GM18517 (cell line): ENCODE measurements at regions not wholly inside any gene's neighbourhood (a gene's known extent, or its start where the extent isn't known, plus 50 kb on each side); places are given as distances from the start of the nearest gene placed in this dataset.
"Not testable (repeated sequence)": the region's sequence is repeated elsewhere in the genome, so short reads cannot be mapped to it uniquely, and the experiment has no call there.

Experiments used
- ATAC-seq: cut with Tn5 transposase; IDR thresholded peaks from one replicate; pipeline ENCODE4 v1.9.1; 2021; ENCODE audit warnings: mild to moderate bottlenecking, moderate library complexity; ENCODE audit not compliant: unreplicated experiment

GRCh38 chr15:69876064-69876940, 221.4 kb downstream of the TLE3 start:
- ATAC-seq = no peak

- not testable (repeated sequence) for ATAC-seq
Observed at GRCh38 chr15:69879963-69880362, 217.8 kb downstream of the TLE3 start.

GRCh38 chr15:69880571-69881301, 217.0 kb downstream of the TLE3 start:
- no peak for ATAC-seq

GRCh38 chr15:69881302-69881670, 216.4 kb downstream of the TLE3 start:
- no peak for ATAC-seq

- ATAC-seq = no peak
Observed at GRCh38 chr15:69881766-69882165, 216.0 kb downstream of the TLE3 start.

GRCh38 chr15:69883306-69883705, 214.4 kb downstream of the TLE3 start:
- no peak for ATAC-seq

- ATAC-seq = no peak
Observed at GRCh38 chr15:69885173-69885955, 212.4 kb downstream of the TLE3 start.

GRCh38 chr15:69887009-69887408, 210.7 kb downstream of the TLE3 start:
- no peak for ATAC-seq

- ATAC-seq = no peak
Observed at GRCh38 chr15:69887553-69887952, 210.2 kb downstream of the TLE3 start.

GRCh38 chr15:69888406-69888805, 209.3 kb downstream of the TLE3 start:
- ATAC-seq = no peak

GRCh38 chr15:69891070-69891536, 206.6 kb downstream of the TLE3 start:
- no peak for ATAC-seq

GRCh38 chr15:69891606-69892005, 206.1 kb downstream of the TLE3 start:
- ATAC-seq = no peak

- no peak for ATAC-seq
Observed at GRCh38 chr15:69892351-69892750, 205.4 kb downstream of the TLE3 start.

GRCh38 chr15:69893086-69893485, 204.6 kb downstream of the TLE3 start:
- ATAC-seq = no peak

GRCh38 chr15:69893863-69894262, 203.9 kb downstream of the TLE3 start:
- ATAC-seq = no peak

- ATAC-seq = no peak
Observed at GRCh38 chr15:69895202-69895601, 202.5 kb downstream of the TLE3 start.

- no peak for ATAC-seq
Observed at GRCh38 chr15:69896606-69897005, 201.1 kb downstream of the TLE3 start.

GRCh38 chr15:69897061-69897460, 200.7 kb downstream of the TLE3 start:
- ATAC-seq = no peak

- ATAC-seq = no peak
Observed at GRCh38 chr15:69897471-69898237, 200.1 kb downstream of the TLE3 start.

- ATAC-seq = no peak
Observed at GRCh38 chr15:69898243-69898642, 199.5 kb downstream of the TLE3 start.
